SK-N-MC (cell line): ENCODE measurements at regions not wholly inside any gene's neighbourhood (a gene's known extent, or its start where the extent isn't known, plus 50 kb on each side); places are given as distances from the start of the nearest gene placed in this dataset.

ENCODE experiments used
- DNase-seq: peaks from one replicate; pipeline ENCODE4 v3.0.0-alpha.2; 2011; ENCODE audit warnings: low read depth, low spot score
- H3K27ac ChIP-seq: fragments of 200-600 bp; sonication (generic); 2 replicates; pipeline ENCODE4 v1.5.1; 2016; ENCODE audit warnings: mixed run types
- H3K36me3 ChIP-seq: fragments of 200-600 bp; sonication (generic); 2 replicates; pipeline ENCODE4 v1.6.1; 2017; ENCODE audit warnings: antibody characterized with exemption, low read length, mixed read lengths; ENCODE audit not compliant: insufficient read depth
- H3K4me3 ChIP-seq: fragments of 200-600 bp; sonication (generic); 2 replicates; pipeline ENCODE4 v1.5.1; 2016
- H3K9ac ChIP-seq: fragments of 200-600 bp; sonication (generic); 2 replicates; pipeline ENCODE4 v1.8.0; 2017; ENCODE audit warnings: mixed run types, mixed read lengths; ENCODE audit not compliant: insufficient read length
- H3K9me3 ChIP-seq: fragments of 200-600 bp; sonication (generic); 2 replicates; pipeline ENCODE4 v1.6.1; 2017; ENCODE audit warnings: low read depth, mild to moderate bottlenecking, antibody characterized with exemption, low read length, moderate library complexity, mixed read lengths
- EZH2 ChIP-seq: fragments of 200-600 bp; sonication (generic); IDR thresholded peaks from one replicate; pipeline ENCODE4 v1.6.1; 2017; ENCODE audit warnings: antibody characterized with exemption
- FOXP2 ChIP-seq: optimal IDR thresholded peaks from 2 replicates; pipeline ENCODE3; 2011; ENCODE audit warnings: mild to moderate bottlenecking, moderate library complexity; ENCODE audit not compliant: insufficient read depth; ENCODE audit errors: extremely low read length, control extremely low read depth
- POLR2AphosphoS5 ChIP-seq: IDR thresholded peaks from 2 replicates; pipeline ENCODE4 v1.6.1; 2012; ENCODE audit warnings: mild to moderate bottlenecking, low read depth, low read length, borderline replicate concordance

- Histone ChIP-seq H3K4me3 (no peak overlapping the region), H3K9me3 (no peaks in the 10 kb centered on the region), H3K36me3 (no peaks in the 10 kb centered on the region), H3K27ac (no peak overlapping the region), H3K9ac (no peak overlapping the region)
- peak; percentile 6 for DNase-seq
- TF ChIP-seq POLR2AphosphoS5: no peak
- no peak for TF ChIP-seq FOXP2
- TF ChIP-seq EZH2: no peak
Measured at GRCh38 chr10:120266022-120266421, 191.0 kb upstream of the PLPP4 start.

GRCh38 chr10:120270906-120271305, 186.1 kb upstream of the PLPP4 start:
- H3K9ac ChIP-seq: no peak overlapping the region
- TF ChIP-seq FOXP2 (no peak), POLR2AphosphoS5 (no peak), EZH2 (no peak)
- no peak overlapping the region for H3K27ac ChIP-seq
- no peak overlapping the region for H3K4me3 ChIP-seq
- no peaks in the 10 kb centered on the region for H3K9me3 ChIP-seq
- no peak for DNase-seq
- no peaks in the 10 kb centered on the region for H3K36me3 ChIP-seq

- no peak for DNase-seq
- TF ChIP-seq EZH2 (no peak), POLR2AphosphoS5 (no peak)
- Histone ChIP-seq H3K9me3 (no peaks in the 10 kb centered on the region), H3K36me3 (no peaks in the 10 kb centered on the region), H3K27ac (no peak overlapping the region), H3K4me3 (no peak overlapping the region), H3K9ac (no peak overlapping the region)
Measured at GRCh38 chr10:120271696-120272095, 185.3 kb upstream of the PLPP4 start.

DNA sequence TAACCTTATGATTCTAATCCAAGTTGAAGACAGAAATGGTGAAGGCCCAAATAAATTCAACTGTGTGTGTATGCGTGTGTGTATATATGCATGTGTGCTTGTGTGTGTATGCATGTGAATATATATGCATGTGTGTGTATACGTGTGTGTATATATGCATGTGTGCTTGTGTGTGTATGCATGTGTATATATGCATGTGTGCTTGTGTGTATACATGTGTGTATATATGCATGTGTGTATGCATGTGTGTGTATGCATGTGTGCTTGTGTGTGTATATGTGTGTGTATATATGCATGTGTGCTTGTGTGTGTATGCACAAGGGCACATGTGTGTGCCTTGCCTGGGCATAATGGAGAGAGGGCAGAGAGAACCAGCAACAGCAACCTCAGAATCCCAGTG, 184.7 kb upstream of the PLPP4 start:
- TF ChIP-seq POLR2AphosphoS5 (no peak), FOXP2 (no peak), EZH2 (no peak)

GRCh38 chr10:120278069-120278468, 179.0 kb upstream of the PLPP4 start:
- no peak for DNase-seq
- Histone ChIP-seq H3K4me3 (no peak overlapping the region), H3K9me3 (no peaks in the 10 kb centered on the region), H3K27ac (no peak overlapping the region), H3K9ac (no peak overlapping the region), H3K36me3 (no peaks in the 10 kb centered on the region)
- TF ChIP-seq FOXP2 (no peak), POLR2AphosphoS5 (no peak), EZH2 (no peak)

More for the DNA sequence above, 184.7 kb upstream of the PLPP4 start:
- no peak overlapping the region for H3K27ac ChIP-seq
- no peaks in the 10 kb centered on the region for H3K36me3 ChIP-seq
- H3K9ac ChIP-seq: no peak overlapping the region
- H3K4me3 ChIP-seq: no peak overlapping the region
- no peak for DNase-seq
- H3K9me3 ChIP-seq: no peaks in the 10 kb centered on the region

DNA sequence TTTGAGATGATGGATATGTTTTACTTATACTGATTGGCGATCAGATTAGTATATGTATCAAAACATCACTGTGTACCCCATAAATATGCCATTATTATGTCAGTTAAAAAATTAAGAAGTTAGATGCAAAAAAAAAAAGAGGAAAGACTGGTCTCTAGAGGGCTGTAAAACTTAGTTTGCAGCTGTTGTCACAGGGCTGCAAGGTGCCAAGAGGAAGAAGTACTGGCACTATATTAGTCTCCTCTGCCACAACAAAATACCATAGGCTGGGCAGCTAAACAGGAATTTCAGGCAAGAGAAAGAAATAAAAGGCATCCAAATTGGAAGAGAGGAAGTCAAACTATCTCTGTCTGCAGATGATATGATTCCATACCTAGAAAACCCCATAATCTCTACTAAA, 177.8 kb upstream of the PLPP4 start:
- Histone ChIP-seq H3K36me3 (no peaks in the 10 kb centered on the region), H3K4me3 (no peak overlapping the region), H3K9ac (no peak overlapping the region), H3K9me3 (no peaks in the 10 kb centered on the region), H3K27ac (no peak overlapping the region)
- no peak for DNase-seq
- no peak for TF ChIP-seq POLR2AphosphoS5
- no peak for TF ChIP-seq EZH2
- no peak for TF ChIP-seq FOXP2

GRCh38 chr10:120282421-120282820, 174.6 kb upstream of the PLPP4 start:
- no peaks in the 10 kb centered on the region for H3K36me3 ChIP-seq
- H3K9ac ChIP-seq: no peak overlapping the region
- H3K4me3 ChIP-seq: no peak overlapping the region
- no peak for DNase-seq
- no peak overlapping the region for H3K27ac ChIP-seq
- TF ChIP-seq EZH2 (no peak), FOXP2 (no peak), POLR2AphosphoS5 (no peak)
- H3K9me3 ChIP-seq: no peaks in the 10 kb centered on the region

- Histone ChIP-seq H3K4me3 (no peak overlapping the region), H3K27ac (no peak overlapping the region), H3K36me3 (no peaks in the 10 kb centered on the region), H3K9me3 (no peaks in the 10 kb centered on the region), H3K9ac (no peak overlapping the region)
- DNase-seq: no peak
- TF ChIP-seq POLR2AphosphoS5 (no peak), FOXP2 (no peak), EZH2 (no peak)
Measured at GRCh38 chr10:120282846-120283492, 174.1 kb upstream of the PLPP4 start.

DNA sequence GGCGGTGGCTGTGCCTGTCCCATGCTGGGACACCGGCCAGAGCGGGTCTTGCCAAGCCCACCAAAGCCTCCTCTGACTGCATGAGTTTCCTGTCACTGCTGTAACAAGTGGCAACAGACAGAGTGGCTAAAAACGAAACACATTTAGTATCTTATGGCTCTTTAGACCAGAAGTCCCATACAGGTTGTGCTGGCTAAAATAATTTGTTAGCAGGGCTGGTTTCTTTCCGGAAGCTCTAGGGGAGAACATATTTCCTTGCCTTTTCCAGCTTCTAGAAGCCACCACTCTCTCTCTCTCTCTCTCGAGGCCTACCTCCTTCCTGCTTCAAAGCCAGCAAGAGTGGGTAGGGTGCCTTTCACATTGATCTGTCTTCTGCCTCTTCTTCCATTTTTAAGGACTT, 171.6 kb upstream of the PLPP4 start:
- H3K4me3 ChIP-seq: no peak overlapping the region
- no peak overlapping the region for H3K27ac ChIP-seq
- DNase-seq: no peak
- no peaks in the 10 kb centered on the region for H3K9me3 ChIP-seq
- no peaks in the 10 kb centered on the region for H3K36me3 ChIP-seq
- no peak overlapping the region for H3K9ac ChIP-seq
- TF ChIP-seq POLR2AphosphoS5 (no peak), FOXP2 (no peak), EZH2 (no peak)

DNA sequence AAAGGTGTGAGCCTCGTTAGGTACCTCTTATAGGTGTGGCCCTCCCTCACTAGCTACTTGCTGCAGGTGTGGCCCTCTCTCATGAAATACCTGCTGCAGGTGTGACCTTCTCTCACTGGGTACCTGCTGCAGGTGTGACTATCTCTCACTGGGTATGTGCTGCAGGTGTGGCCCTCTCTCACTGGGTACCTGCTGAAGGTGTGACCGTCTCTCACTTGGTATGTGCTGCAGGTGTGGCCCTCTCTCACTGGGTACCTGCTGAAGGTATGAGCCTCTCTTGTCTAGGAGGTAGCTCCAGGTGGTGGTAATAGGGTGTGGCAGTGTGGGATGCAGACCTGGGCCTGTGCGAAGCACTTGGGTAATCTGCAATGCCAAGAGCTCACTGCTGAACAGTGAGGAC, 170.7 kb upstream of the PLPP4 start:
- Histone ChIP-seq H3K4me3 (no peak overlapping the region), H3K9ac (no peak overlapping the region), H3K9me3 (no peaks in the 10 kb centered on the region), H3K36me3 (no peaks in the 10 kb centered on the region), H3K27ac (no peak overlapping the region)
- TF ChIP-seq FOXP2 (no peak), EZH2 (no peak), POLR2AphosphoS5 (no peak)
- no peak for DNase-seq
